Brain microvascular endothelial cell (primary cell): ENCODE measurements at regions not wholly inside any gene's neighbourhood (a gene's known extent, or its start where the extent isn't known, plus 50 kb on each side); places are given as distances from the start of the nearest gene placed in this dataset.
"Not testable (repeated sequence)": the region's sequence is repeated elsewhere in the genome, so short reads cannot be mapped to it uniquely, and the experiment has no call there.

Source experiments
- DNase-seq: peaks from one replicate; pipeline ENCODE4 v3.0.0-alpha.2; 2020
- H3K27ac ChIP-seq: fragments of 250-450 bp; sonication (Bioruptor Pico); 2 replicates; pipeline ENCODE4 v1.5.1; 2020; ENCODE audit warnings: mild to moderate bottlenecking, moderate library complexity
- H3K27me3 ChIP-seq: fragments of 250-450 bp; sonication (Bioruptor Pico); replicated peaks from 2 replicates; pipeline ENCODE4 v1.5.1; 2020; ENCODE audit warnings: mild to moderate bottlenecking
- H3K36me3 ChIP-seq: fragments of 250-450 bp; sonication (Bioruptor Pico); replicated peaks from 2 replicates; pipeline ENCODE4 v1.5.1; 2020; ENCODE audit warnings: mild to moderate bottlenecking
- H3K4me3 ChIP-seq: 2 replicates; pipeline ENCODE4 v1.5.1; 2011; ENCODE audit warnings: low read depth, mild to moderate bottlenecking, control low read depth, low read length, moderate library complexity
- in situ Hi-C: cut with HindIII; loops from 2 replicates; pipeline ENCODE4 v1.10.0; 2017; ENCODE audit warnings: low sequenced_read_pairs, low pct_ligation_motif_present
- TF ChIP-seq, protein P1 (sequence below): IDR thresholded peaks from 2 replicates; pipeline ENCODE4 v1.5.1; 2011; ENCODE audit warnings: low read depth, mild to moderate bottlenecking, moderate library complexity, low read length, control low read depth, inconsistent platforms; ENCODE audit errors: missing control alignments

DNA sequence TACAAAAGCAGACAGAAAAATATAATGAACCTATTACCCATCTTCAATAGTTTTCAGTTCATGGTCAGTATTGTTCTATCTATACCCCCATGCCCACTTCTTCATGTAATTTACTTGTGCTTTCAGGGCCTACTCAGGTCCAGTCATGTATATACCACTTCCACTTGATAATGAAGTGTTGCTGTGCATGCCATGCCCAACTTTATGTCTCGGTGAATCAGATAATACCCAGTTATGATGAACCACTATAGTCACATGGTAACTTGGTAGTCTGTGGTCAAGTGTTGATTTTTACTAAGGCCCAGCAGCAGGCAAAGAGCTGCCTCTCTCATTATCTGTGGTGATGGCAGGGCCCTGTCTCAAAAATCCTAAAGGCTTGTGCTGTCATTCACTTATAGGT lies 70.7 kb upstream of the IL33 start:
- no peak overlapping the region for H3K27ac ChIP-seq
- no peaks in the 10 kb centered on the region for H3K36me3 ChIP-seq
- in situ Hi-C loops, result no loop called here
- no peak overlapping the region for H3K4me3 ChIP-seq
- DNase-seq, result no peak
- no peaks in the 10 kb centered on the region for H3K27me3 ChIP-seq
- TF ChIP-seq, protein P1, sequence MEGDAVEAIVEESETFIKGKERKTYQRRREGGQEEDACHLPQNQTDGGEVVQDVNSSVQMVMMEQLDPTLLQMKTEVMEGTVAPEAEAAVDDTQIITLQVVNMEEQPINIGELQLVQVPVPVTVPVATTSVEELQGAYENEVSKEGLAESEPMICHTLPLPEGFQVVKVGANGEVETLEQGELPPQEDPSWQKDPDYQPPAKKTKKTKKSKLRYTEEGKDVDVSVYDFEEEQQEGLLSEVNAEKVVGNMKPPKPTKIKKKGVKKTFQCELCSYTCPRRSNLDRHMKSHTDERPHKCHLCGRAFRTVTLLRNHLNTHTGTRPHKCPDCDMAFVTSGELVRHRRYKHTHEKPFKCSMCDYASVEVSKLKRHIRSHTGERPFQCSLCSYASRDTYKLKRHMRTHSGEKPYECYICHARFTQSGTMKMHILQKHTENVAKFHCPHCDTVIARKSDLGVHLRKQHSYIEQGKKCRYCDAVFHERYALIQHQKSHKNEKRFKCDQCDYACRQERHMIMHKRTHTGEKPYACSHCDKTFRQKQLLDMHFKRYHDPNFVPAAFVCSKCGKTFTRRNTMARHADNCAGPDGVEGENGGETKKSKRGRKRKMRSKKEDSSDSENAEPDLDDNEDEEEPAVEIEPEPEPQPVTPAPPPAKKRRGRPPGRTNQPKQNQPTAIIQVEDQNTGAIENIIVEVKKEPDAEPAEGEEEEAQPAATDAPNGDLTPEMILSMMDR, result no peak

DNA sequence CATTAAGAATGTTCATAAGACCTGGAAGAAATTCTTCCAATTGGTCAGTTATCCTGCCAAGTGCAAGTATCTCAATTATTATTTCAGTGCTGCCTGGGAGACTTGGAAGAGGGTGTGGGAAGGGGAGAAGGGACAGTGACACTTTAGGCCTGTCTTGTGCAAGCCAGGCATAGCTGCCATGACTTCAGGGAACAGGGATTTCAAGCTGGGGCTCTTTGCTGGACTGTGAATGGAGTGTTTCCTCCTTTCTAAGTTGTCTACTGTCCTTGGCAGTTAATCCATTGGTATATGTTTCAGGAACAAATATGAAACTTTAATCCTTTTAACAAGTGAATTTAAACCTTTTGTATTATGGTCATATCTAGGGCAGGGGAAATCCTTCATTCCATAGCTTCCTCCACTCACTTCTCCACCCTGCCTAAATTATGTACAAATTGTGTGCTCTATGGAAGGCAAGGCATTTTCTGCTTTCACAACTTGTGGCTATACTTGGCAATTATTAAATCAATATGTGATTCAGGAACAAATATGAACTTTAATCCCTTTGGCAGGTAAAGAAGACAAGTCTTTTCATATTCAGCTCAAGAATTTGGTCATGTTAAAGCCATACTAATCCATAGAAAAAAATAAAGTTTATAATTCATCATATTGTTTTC lies 72.7 kb upstream of the IL33 start:
- Histone ChIP-seq H3K36me3 (no peaks in the 10 kb centered on the region), H3K27me3 (no peaks in the 10 kb centered on the region), H3K4me3 (no peak overlapping the region), H3K27ac (no peak overlapping the region)
- DNase-seq, result no peak
- in situ Hi-C loops, result no loop called here
- TF ChIP-seq, protein P1, result no peak

DNA sequence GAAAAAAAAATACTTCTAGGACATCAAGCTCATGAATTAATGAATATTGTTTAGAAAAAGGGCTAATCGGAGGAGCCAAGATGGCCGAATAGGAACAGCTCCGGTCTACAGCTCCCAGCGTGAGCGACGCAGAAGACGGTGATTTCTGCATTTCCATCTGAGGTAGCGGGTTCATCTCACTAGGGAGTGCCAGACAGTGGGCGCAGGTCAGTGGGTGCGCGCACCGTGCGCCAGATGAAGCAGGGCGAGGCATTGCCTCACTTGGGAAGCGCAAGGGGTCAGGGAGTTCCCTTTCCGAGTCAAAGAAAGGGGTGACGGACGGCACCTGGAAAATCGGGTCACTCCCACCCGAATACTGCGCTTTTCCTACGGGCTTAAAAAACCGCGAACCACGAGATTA lies 79.8 kb upstream of the IL33 start:
- in situ Hi-C loops, H3K27me3 ChIP-seq, H3K4me3 ChIP-seq, H3K36me3 ChIP-seq, DNase-seq, H3K27ac ChIP-seq: not testable (repeated sequence)

DNA sequence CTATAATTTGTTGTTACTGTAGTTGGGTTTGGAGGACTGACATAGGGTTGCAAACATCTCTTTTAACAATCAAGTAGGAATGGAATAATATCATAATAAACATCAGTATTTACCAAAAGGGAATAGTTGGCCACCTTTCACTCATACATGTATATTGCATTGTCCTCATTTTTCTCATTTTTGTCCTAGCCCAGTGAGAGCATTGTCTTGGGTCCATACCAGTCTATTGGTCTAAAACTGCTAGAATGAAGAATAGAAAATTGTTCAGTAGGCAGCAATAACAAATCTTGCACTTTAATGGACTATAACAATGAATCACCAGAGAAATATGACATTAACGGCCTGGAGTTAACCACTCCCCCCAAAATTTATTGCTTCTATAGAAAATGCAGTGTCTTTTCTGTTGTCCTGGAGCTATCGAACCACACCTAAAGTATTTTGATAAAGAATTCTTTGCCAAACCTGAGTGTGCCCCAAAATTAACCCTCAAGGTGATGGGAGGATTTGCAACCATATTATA lies 80.9 kb upstream of the IL33 start:
- Histone ChIP-seq H3K4me3 (no peak overlapping the region), H3K36me3 (no peaks in the 10 kb centered on the region), H3K27ac (no peak overlapping the region), H3K27me3 (no peaks in the 10 kb centered on the region)
- TF ChIP-seq, protein P1, result no peak
- in situ Hi-C loops, result no loop called here
- no peak for DNase-seq

DNA sequence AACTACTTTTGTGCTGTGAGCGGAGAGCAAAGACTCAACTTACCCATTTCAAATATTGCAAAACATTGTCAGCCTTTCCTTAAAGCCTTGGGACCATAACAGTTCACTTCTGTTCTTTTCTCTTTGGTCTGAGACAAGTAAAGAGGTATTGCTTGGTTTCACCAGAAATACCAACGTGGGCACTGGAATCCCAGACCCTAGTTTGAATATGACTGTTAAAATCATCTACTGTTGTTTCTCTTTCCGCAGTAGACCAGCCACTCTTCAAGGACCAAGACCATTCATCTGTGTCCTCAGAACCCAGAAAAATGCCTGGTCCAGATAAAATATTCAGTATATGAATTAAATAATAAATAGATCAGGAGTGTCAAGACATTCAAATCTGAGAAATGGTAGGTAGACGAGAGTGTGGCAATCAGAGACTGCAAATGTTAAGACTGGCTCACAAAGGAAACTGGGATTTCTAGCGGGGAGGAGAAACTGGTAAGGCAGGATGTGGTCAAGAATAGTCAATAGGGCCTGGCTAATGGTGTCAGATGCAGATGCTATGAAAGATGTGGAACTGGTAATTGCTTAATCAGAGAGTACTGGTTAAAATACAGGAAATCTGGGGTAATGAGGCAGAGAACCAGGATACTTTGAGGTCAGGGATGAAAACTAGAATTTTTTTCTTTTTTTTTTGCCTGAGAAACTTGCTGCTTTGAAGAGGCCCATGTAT lies 82.1 kb upstream of the IL33 start:
- in situ Hi-C loops, result no loop called here
- Histone ChIP-seq H3K27me3 (no peaks in the 10 kb centered on the region), H3K36me3 (no peaks in the 10 kb centered on the region), H3K27ac (no peak overlapping the region), H3K4me3 (no peak overlapping the region)
- TF ChIP-seq, protein P1, result no peak
- no peak for DNase-seq

DNA sequence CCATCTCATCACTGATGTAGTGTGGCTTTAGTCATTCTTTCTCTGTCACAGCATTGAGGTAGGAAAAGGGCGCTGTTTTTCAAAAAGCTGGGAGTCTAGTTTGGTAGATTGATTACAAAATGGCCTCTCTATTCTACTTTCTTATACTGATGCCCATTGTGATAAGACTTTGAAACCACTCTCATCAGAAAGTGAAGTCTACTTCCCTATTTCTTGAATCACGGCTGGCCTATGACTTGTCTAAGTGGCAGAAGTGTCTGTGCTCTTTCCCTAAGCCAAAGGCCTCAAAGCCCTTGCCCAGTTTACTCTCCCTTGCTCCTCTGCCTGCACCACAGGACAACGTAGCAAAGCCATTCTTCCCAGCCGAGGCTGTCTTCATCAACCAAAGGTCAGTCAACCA lies 83.0 kb upstream of the IL33 start:
- in situ Hi-C loops, result no loop called here
- no peaks in the 10 kb centered on the region for H3K27me3 ChIP-seq
- H3K4me3 ChIP-seq, result no peak overlapping the region
- H3K36me3 ChIP-seq, result no peaks in the 10 kb centered on the region
- TF ChIP-seq, protein P1, result no peak
- no peak for DNase-seq
- H3K27ac ChIP-seq, result no peak overlapping the region
